Stimulated activated CD4-positive, alpha-beta T cell treated with anti-CD3 and anti-CD28 coated beads, Interleukin-15, amount 100 ng/mL, for 24 hours (primary cell): ENCODE measurements at regions not wholly inside any gene's neighbourhood (a gene's known extent, or its start where the extent isn't known, plus 50 kb on each side); places are given as distances from the start of the nearest gene placed in this dataset.
"Not testable (repeated sequence)": the region's sequence is repeated elsewhere in the genome, so short reads cannot be mapped to it uniquely, and the experiment has no call there.

Source experiments
- DNase-seq: peaks from one replicate; pipeline ENCODE4 v3.0.0-alpha.2; 2020

DNA sequence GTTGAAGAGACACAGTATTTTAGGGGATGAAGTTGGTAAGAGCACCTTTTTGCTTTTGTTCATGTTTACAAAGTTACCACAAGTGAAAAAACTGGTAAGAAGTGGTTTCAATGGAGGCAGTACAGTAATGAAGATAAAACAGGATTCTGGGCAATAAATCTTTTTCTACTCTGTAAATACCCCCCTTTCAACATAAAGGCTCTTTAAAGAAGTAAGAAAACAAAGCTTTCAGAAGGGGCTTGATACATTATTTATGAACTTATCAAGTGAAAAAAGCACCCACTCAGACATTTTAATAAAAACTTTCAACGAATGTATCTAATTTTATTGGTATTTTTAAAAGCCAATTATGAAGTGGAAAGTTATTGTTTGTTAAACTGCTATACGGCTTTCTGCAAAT lies 522.9 kb downstream of the ZEB2 start:
- DNase-seq = no peak

DNA sequence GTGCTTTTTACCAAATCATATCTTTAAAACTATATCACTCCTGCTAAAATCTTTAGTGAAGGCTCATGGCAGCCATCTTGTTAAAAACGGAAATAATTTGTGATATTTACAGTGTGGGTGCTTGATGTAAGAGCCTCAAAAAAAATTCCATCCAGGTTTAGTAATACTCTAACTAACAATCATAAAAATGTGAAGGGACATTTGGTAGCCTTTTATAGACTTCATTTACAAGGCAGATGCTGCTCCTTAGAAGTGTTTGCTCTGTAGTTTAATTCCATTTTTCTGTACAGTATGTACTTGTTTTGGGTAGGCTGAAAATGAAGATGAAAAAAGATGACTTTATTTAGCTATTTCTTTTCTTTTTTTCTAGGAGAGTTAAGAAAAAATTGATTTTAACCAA lies 525.0 kb downstream of the ZEB2 start:
- DNase-seq = no peak

DNA sequence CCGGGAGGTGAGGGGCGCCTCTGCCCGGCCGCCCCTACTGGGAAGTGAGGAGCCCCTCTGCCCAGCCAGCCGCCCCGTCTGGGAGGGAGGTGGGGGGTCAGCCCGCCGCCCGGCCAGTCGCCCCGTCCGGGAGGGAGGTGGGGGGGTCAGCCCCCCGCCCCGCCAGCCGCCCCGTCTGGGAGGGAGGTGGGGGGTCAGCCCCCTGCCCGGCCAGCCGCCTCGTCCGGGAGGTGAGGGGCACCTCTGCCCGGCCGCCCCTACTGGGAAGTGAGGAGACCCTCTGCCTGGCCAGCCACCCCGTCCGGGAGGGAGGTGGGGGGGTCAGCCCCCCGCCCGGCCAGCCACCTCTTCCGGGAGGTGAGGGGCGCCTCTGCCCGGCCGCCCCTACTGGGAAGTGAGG lies 528.3 kb downstream of the ZEB2 start:
- not testable (repeated sequence) for DNase-seq

DNA sequence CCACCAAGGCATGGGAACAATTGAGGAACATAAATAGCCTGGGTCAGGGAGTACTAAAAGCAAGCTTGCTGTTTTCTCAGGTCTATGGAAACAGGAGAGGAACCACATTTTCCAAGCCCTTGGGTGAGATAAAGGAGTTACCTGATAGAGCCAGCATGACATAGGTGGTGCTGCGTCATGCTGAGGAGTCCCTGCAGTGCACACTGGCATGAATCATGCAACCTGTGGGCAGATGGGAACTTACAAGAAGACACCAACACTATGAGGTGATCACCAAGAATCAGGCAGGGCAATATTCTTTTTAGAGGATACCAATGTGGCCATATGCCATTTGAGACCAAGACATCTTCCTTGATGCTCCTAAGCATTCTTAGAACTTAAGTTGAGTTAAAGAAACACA lies 531.8 kb downstream of the ZEB2 start:
- no peak for DNase-seq

- no peak for DNase-seq
These were observed 538.5 kb downstream of the ZEB2 start for GRCh38 chr2:143981428-143981827.

- DNase-seq = no peak
These were observed 542.6 kb downstream of the ZEB2 start for GRCh38 chr2:143977356-143977755.

- no peak for DNase-seq
These were observed 544.7 kb downstream of the ZEB2 start for GRCh38 chr2:143975216-143975615.

- DNase-seq = no peak
These were observed 545.7 kb downstream of the ZEB2 start for GRCh38 chr2:143974262-143974661.

- no peak for DNase-seq
These were observed 551.1 kb downstream of the ZEB2 start for GRCh38 chr2:143968860-143969259.

- DNase-seq = no peak
These were observed 551.6 kb downstream of the ZEB2 start for GRCh38 chr2:143968360-143968759.

- DNase-seq = no peak
These were observed 554.3 kb downstream of the ZEB2 start for GRCh38 chr2:143965493-143966164.

DNA sequence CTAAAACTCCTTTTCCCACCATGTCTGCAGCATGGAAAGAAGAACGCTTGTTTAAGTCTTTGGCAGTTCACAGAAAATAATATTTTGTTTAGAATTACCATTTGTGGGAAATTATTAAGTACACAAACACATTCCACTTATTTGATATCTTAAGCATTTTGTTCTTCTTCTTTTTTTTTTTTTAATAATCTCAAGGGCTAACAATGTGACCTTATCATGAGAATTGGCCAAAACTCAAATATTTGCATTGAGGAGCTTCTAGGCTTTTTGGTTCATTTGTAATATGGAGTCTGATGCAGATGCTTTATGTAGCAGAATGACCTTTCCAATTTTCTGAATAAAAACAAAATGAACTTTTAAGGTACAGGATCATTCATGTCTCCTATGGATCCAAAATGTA lies 555.0 kb downstream of the ZEB2 start:
- no peak for DNase-seq

- DNase-seq = no peak
These were observed 559.7 kb downstream of the ZEB2 start for GRCh38 chr2:143960177-143960576.

DNA sequence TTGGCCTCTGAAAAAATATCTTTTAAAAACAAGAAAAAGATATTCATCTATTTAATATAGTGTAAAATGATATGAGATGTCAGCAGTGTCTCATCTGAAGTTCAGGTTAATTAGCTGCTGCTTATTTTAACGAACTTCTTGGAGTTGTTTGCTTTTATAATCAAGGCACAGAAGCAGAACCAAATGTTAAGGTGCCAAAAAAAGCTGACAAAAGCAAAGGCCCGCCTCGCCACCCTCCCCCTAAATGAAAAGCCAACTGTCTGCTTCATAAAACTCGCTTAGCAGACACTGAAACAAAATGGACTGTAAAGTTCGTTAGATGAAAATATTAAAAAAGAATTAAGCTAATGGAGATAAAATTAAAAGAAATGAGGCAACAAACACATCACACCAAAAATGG lies 562.6 kb downstream of the ZEB2 start:
- DNase-seq = no peak

GRCh38 chr2:143955401-143956065 lies 564.4 kb downstream of the ZEB2 start:
- DNase-seq = no peak

DNA sequence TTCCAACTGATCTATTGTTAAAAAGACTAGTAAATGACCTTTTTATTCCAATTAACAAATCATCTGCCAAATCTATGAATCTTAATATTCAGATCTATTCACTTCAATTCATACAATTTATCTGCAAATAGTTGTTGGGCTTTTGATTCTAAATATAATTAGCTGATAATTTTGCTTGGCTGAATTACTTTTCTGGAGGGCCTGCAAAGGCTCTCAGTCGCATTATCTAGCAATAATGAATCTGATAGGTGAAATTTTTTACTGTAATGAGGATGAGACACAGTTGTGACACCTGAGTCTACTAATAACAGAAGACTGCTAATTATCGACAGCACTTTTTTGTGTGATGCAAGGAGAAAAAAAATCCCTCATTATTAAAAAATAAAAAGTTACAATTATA lies 565.1 kb downstream of the ZEB2 start:
- DNase-seq = no peak

- no peak for DNase-seq
These were observed 565.7 kb downstream of the ZEB2 start for GRCh38 chr2:143954186-143954585.

DNA sequence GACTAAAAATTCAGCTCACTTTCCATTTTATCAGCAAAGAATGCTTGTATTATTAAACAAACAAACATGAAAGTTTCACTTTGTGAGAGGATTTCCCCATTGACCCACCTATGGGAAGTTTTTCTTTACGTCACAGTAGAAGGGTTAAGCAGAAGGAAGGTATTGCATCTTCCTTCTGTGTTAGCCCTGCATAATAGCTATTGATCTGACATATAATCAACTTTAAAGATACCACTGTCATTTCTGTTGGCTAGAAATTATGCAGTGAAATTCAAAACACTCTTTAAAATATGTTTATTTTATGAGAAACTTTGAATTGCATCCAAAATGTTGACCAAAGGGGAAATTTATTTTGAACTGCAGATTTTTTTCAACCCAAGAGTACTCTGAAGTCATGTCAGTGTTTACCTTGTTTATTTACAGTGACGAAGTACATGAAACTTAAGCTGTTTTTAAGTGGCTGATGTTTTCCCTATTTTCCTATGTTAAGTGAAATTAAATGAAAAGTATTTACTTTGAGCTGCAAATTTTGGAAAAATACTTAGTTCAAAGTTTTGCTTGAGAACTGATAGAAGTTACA lies 566.4 kb downstream of the ZEB2 start:
- no peak for DNase-seq

DNA sequence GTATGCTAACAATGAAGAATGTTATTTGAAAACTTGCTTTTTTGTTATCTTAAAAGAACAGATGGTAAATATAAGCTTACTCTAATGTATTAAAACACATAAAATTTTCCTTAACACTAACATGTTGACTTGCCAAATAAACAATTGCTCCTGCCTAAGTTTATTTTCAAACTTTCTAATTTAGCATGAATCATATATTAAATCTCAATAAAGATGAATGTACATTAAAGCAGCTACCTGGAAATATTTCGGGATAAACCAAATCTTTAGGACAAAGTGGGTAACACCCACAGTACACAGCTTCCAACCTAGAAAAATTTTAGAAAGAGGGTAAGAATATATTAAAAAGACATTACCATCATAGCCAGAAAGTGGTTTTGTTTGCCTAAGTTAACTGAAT lies 567.4 kb downstream of the ZEB2 start:
- no peak for DNase-seq

GRCh38 chr2:143950704-143951103 lies 569.2 kb downstream of the ZEB2 start:
- DNase-seq = no peak

DNA sequence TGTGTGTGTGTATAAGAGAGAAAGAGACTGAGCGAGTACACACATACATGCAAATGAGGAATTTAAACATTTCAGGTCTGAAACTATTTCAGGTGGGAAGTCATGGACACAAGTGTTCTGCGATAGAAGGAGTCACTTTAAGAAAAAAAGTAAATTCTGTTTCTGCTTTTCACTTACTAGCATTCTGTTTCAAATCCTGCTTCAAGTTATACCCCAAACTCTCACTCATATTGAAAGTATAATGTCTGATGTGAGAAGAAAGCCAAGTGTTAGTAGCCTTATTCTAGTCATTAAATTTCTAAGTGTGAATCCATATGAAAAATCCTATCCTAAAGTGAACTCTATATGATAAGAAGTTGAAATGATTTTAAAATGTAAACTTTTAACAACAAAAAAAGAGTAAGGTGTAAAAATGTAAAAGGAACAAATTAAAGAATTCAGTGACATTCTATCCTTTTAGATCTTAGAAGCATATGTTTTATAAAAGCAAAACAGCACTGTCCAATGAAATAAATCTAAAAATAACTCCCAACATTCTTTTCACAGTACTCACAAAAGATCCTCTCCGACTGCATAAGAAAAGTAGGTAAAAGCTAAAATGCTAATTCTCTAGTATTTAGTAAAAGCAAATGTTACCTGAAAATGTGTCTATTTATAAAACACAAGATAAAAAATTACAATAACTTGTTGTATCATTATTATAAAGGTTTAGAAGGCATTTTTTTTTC lies 570.6 kb downstream of the ZEB2 start:
- DNase-seq = no peak

DNA sequence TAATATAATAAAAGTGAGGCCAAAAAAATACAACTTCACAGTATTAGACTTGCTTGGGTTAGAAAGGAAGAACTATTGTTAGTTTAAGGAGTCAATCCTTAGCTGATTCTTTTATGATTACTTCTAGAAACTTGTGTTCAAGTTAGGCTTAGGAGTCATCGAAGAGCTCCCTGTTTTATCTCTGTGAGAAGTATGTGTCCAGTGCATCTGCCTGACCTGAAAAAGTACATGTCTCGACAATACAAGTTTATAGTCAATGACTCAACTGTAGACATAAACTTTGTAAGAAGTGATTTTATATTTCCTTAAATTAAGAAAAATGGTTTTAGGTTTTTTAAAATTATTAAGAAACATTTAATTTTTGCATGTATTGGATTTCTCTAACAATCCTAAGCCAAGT lies 571.2 kb downstream of the ZEB2 start:
- no peak for DNase-seq

DNA sequence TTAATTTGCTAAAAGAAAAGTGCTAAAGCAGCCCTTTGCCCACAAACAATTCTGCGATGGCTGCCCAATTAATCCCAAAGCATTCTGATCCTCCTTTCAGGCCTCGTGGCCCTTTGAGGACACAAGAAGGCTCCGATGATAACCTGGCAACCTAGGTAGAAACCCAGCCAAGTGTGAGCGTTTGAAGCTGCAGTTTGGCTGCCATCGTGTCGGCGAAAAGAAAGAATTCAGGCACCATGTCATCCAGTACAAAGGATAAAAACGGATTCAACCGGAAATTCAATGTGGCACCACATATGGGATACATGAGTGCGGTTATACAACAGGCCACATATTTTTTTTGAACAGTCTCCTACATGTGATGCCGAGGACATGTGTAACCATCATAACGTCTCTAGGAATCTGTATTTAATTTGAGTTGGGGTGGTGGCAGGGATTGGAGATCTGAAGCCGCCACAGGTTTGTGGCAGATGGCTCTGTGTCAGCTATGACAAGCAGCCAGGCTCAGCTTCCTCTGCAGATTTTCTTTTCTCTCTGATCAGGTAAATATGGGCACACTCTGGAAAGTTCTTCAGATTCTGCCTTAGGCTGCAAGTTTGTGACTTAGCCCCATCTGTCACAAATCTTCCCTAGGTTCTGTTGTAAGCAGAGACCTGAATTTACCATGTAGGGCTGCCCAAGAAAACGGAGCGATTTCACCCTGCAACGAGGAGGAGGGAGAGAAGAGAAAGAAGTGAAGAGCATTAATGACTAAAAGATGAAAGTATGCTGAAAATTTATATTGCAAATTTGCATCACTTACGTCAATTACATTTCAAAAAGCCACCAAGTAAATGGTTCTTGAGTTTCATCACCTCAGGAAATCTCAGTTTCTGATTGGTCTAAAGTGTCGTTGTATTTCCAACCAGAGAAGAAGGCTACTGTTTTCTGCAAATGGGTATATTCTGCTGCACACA lies 573.2 kb downstream of the ZEB2 start:
- DNase-seq = no peak
